ENCODE measurements at regions not wholly inside any gene's neighbourhood (a gene's known extent, or its start where the extent isn't known, plus 50 kb on each side); places are given as distances from the start of the nearest gene placed in this dataset.

DNA sequence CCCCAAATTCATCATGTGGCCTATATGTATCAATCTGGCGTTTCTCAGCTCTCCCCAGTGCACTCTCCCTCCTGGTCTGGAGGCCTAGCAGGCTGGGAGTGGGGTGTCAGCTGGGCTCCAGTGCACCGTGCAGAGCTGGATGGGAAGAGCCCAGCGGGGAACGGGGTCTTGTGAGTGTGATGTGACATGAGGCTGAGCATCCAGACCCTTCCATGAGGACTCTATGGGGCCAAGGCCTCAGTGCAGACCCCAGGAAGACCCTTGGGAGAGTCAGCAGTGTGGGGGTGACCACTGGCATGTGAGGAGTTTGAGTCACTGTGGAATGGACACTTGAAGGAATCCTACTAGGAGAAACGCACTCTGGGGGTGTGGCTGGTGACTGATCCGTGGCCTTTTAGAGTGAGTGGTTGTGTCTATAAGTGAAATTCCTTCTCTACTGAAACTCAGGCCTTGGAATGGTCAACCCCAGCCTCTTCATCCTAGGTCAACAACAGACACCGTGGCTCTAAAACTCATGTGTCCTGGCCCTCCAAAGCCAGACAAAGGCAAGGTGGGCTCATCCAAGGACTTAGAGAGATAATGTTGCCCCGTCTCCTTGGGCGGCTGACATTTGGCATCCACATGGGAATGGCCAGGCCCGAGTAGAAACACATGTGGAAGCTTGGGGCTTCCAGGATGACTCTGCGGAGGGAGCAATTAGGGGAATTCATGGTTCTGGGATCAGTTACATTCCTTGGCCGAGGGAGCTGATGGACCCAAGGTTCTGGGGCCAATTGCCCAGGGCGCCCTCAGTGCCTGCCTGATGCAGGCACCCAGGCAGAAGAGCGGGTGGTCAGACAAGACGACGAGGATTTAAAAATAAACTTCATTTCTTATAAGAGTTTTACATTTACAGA lies 156.0 kb upstream of the TWIST2 start:
- DNase-seq: no peak

DNA sequence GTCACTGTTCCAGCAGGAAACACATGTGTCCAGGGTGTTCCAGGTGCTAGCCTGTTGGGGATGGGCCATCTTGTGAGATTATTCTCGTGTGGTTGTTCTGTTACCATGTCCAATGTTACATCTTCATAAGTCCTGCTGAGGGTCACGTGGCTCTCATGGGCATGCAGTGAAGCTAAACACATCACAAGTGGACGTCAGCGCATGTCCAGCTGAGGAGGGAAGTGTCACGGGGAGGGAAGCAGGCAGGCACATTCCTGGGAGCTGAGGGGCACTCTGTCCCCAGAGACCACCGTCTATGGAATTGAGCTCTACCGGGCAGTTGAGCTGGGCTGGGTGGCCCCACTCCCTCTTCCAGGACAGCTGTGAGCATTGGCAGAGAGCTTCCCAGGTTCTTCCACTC lies 155.3 kb upstream of the TWIST2 start:
- no peak for DNase-seq

DNA sequence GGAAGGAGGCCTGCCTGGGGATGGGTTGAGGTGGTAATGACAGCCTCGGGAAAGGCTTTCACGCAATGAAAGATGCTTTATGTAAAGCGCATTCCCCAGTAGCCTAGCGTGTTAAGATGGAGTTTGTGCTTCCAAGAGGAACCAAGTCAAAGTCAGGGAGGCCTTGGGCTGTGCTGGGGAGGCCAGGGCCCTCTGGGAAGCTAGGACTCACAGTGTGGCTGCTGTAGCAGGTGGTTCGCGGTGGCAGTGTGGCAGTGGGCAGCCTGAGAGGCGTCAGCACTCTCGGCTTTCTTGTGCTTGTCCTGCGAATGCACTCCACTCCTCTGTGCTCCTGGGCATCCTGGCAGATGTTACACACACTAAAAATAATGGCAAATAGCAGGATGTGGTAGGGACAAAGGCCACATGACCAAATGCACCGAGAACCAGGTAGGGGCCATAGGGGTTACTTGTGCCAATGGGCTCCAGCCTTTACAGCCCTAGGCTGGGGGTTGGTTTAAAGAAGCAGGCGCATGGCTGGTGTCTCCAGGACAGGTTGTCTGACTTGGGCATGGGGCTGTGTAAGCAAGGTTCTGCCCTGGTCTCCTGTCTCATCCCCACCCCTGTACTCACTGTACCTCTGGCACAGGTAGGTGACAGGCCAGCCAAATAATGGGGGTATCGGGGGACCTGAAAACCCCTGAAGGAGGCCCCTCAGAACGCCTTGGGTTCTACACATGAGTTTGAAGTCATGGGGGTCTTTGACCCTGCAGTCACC lies 154.4 kb upstream of the TWIST2 start:
- no peak for DNase-seq

DNA sequence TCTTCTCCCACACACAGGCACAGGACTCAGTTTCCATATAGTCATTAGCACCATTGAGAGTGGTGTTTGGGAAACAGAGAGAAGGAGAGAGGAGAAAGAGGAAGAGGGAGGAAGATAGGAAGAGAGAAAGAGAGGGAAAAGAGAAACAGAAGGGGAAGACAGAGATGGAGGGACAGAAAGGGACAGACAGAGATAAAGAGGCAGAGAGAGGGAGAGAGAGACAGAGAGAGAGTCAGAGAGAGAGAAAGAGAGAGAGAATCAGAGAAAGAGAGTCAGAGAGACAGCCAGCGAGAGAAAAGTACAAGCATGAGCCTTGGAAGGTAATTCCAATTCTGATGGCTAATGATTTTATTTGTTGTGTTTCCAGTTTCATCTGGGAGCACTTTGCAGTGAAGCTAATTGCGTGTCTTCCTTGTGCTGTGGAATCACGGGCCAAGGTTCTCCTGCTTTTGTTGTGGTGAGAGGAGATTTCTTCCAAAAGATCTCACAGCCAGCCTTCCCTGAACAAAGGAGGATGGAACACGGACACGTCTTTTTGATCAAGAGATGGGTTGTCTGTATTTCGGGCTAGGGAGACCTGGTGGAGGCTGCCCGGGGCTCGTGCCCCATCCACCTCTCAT lies 153.6 kb upstream of the TWIST2 start:
- no peak for DNase-seq

DNA sequence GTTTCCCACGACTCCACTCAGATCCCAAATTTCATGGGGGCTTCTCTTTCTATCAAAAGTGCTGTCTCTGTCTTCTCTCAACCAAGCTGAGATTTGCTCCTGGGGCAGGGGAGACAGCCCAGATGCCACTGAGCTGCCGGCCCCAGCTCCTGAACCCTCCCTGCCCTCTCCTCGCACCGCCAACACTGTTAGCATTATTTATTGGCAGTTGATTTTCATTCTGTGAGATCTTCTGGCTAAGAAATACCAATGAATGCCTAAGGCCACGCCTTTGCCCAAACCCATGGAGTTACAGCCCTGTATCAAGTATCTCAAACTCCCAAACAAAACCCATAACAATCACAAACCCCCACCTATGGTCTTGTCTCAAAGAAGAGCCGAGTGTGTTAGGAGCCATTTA lies 153.0 kb upstream of the TWIST2 start:
- no peak for DNase-seq

DNA sequence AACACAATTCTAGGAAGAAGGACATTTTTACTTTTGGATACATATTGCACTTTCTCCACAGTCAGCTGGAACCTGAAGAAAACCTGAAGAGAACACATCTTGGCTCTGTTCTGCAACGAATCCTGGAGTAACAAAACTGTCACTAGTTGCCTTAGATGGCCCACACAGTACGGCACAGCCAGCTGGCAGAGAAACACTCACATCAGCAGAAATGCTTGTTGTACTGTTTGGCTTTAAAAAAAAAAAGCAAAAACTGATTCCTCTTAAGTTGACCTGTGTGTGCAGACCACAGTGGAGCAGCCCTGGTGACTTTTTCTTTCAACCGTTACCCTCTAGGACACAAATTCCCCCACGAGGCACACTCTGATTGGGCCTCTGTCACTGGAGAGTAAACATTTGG lies 152.3 kb upstream of the TWIST2 start:
- DNase-seq: no peak

DNA sequence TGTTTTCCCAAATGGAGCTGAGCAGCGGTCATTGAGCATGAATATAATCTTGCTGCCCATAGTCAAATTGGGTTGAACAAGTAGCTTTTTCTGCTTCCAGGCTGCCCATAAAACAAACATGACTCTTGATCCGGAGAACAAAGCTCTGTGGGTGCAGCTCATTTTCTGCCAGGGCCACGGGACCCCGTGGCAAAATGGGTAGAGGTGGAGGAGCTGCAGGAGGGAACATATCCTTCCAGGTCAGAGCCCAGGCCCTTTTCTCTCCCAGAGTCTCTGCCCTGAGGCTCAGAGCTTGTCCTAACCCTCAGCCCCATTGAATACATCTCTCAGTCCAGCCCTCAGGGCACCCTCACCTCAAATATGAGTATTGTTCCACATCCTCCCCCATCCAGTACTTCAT lies 151.6 kb upstream of the TWIST2 start:
- no peak for DNase-seq

DNA sequence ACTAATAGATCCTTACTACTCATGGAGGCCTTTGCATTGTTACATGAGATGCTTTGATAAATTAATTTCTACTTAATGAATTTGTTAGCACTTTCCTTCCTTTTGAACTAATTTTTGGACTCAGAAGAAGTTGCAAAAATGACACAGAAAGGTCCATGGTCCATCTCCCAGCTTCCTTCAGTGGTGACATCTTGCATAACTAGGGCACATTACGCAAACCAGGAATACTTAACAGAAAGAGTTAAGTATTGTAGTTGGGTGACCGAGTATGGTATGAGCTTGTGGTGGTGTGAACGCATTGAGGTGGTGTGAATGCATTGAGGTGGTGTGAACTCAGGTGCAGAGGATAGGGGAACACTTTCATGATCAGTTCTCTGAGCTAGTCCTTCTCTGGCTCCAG lies 151.1 kb upstream of the TWIST2 start:
- no peak for DNase-seq

DNA sequence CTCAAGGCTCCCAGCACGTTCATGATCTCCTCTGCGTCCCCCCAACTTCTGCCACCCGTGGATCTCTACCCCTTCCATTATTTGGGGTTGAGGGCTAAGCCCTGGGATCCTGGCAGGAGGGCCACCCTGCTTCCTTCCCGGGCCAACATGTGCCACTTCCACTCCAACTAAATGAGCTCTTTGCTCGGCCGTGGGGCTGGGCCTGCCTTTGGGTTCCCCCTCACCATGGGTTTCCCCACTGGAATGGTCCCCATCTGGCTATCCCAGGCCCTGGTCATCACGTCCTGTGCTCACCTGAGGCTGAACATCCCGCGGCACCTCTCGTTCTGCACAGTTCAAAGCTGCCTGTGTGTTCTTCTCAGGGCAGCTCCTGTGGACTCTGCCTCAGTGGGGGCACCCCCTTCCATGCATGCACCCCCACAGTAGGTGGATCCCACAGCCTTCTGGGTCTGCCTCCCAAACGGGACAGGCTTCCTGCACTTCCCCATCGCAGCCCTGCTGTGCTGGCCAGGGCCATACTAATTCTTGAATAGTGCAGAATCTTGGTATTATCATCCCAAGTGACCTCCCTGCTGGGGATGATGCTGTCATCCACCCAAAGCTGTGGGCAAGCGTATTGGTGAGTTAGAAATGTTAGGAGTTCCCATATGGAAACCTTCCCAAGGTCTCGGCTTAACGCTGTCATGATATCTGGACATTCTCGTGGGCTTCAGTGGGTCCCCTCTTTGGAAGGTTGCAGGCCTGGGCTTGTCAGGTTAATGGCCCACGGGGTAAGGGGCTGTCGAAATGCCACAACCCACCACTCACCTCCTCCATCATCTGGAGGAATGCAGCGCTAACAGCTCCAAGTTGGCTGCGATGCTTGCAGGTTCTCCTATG lies 150.5 kb upstream of the TWIST2 start:
- DNase-seq: no peak

DNA sequence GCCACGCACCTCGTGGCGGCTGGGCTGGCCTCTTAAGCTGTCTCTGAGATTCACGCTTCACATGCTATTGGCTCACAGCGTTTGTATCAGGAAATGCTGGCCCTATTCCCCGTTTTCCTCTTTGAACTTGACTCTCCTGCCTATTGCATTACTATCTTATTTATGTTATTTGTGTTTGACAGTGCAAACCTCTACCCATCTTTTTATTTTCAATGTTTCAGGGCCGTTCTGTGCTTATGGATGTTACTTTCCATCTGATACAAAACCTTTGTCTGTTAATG lies 149.9 kb upstream of the TWIST2 start:
- DNase-seq: no peak

DNA sequence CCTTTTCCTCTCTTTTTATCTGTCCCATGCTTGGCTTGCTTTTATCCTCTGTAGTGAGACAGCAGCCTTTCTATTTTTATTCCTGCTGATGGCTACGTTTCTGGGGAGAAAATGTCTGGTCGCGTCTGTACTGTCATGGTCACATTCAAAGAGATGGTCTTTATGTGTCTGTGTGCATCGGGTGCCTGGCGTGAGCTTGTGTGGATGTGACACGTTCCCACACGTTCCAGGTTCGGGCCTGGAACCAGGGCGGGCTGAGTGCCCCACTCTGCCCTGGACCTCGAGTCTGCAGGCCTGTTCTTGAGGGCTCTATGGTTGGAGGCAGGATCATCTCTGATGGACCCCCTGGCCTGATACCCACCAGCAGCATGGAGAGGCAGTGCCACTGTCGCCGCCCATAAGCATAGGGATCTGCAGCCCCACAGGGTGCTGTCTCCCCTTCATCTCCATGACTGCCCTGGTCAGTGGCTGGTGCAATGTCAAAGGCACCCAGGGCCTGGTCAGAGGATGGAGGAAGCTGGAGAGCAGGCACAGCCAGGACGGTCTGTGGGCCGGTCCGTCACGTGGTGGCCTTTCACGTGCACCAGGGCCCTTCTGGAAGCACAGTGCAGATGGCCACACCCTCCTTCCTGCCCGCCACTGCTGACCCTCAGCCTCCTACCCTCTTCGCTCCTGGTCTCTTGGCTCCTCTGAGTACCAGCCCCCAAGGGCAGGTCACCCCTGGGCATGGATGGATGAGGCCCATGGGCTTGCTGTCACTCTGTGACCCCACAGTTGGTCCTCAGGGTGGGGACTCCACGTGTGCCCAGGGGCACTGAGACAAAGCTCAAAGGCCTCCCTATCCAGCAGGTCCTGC lies 149.2 kb upstream of the TWIST2 start:
- DNase-seq: no peak

DNA sequence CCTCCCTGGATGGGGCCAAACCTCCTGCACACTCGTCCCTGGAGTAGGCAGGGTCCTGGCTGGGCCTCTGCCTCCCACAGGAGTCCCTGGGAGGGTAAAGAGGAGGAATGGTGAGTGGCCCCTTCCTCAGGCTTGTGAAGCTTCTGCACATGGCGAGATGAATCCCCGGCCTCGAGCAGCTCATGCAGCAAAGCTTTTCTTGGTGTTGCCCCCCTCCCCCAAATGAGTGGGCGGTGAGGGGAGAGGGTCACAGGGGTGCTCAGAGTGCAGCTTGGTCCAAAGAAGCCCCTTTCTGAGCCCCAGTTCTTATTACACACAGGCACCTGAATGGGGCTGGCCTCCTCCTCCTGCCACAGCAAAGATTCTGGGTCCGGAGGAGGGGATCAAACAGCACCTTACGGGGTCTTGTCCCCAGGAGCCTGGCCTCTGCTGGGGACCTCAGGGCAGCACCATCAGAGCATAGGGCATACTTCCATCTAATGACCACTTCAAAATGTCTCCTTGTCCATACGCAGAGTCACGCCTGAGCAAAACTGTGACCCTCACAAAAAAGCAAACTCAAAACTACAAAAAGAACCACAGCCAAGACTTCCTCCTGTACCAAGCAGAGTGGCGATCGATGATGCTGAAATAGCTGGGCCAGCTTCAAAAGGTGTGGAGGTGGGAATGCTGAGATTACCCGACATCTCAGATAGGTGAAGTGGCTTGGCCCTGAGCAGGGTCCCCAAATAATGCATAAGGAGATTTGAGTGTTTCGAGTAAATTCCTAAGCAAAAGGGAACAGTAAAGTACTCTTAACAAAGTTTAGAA lies 148.4 kb upstream of the TWIST2 start:
- DNase-seq: no peak

DNA sequence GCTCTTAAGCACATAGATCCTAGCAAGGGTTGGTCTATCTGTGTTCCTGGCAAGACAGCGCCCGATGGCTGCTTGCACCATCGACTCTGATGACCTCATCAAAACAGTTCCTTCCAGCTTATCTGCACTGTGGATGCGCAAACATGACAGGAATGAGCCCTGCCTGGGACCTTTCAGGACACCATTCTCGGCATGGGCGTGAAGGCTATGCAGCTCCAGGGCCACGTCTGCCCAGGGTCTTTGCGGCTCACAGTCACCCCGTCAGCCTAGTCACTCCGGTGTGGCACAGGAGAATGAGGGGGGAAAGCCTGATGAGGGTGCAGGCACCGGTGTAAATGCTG lies 147.8 kb upstream of the TWIST2 start:
- no peak for DNase-seq

DNA sequence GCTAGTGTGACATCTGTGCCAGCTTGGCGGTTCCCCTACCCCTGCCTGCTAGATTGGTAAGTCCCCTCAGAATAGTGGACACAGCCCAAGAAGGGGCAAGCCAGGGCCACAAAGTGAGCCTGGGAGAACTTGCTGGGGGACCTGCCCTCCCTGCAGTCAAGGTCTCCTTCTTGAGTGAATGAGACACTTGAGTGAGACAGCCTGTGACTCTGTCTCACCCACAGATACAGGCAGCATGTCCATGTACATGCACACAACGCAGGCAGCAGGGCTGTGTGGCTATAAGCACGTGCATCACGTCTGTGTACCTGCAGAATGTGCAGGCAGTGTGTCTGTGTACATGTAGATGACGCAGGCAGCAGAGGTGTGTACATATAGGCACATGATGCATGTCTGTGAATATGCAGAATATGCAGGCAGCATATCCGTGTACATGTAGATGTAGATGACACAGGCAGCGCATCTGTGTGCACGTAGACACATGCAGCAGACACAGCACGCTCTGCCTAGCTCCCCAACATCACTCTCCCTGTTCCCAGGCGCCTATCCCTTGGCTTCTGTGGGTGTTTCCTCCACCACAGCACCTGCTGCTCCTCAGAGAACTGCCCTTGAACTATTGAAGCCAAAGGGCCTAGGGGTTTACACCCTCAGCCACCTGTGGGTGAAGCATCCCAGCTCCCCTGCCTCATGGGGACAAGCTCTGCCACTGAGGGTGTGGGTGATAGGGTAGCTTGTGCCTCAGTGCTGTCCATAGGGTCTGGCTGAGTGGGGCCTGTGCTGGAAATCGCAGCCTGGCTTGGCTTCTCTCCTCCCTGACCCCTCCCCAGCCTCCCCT lies 147.2 kb upstream of the TWIST2 start:
- no peak for DNase-seq

DNA sequence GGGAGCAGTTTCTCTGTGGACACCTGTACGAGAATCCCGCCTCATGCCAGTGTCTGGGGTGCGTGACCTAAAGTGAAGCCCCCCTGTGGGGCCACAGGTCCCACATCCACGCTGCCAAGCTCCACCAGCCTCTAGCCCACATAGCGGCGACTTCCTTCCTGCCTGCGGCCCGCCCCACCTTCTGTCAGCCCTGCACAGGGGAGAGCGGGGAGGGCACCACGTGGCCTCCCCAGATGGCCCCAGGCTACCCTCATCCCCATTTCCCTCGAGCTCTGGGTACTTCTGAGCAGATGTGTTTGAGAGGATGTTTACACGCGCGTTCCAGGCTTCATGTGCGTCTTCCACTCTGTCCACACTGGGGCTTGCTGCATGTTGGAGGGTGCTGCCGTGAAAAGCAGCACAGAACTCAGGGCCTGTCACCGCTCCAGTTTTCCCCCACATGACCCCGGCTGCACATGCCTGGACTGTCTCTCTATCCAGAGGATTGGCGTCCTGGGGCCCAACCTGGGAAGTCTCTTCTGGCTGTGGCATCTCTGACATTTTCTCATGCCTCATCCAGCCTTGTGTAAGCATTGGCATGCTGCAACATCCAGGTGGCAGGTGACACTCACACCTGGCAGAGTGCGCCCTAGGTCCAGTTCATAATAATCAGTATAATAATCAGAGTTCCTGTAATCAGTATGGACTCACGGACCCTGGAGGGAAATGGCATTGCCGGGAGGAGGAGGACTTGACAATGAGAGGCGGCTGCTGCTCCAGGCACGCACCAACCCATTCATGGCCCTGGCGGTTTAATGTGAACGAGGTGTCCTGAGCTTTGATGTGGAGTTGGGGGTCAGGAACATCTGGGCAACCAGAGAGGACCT lies 146.3 kb upstream of the TWIST2 start:
- DNase-seq: no peak

DNA sequence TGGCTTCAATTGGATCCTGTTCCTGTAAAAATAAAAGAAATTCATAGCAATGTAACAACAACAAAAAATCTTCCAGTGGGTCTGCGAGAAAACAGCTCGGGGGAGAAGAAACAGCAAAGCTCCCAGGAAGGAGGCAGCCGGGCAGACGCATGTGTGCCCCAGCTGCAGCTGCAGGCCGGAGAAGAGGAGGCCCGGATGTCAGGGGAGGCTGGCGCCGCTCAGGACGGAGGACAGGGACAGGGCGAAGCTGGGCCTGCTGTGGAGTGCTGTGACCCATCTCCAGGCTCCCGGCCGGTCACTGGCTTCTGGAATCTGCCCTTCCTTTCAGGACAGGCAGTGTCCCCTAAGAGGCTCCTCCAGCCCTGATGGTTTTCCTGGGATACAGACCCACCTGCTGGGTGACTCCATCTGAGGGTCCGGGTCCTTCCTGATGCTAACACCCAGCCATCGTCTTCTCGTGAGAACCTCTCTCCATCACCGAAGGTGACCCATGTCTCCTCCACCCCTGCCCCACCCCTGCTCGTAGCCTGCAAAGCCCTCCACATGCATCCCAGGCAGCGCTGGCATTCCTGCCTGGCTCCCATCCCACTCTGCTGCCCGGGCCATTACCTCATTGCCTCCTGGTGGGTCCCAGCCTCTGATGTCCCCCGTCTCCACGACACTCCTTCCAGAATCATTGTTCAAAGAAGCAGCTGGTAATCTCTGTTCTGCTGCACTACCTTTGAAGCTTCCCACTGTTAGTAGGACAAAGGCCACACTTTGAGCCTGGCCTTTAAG lies 145.4 kb upstream of the TWIST2 start:
- no peak for DNase-seq

DNA sequence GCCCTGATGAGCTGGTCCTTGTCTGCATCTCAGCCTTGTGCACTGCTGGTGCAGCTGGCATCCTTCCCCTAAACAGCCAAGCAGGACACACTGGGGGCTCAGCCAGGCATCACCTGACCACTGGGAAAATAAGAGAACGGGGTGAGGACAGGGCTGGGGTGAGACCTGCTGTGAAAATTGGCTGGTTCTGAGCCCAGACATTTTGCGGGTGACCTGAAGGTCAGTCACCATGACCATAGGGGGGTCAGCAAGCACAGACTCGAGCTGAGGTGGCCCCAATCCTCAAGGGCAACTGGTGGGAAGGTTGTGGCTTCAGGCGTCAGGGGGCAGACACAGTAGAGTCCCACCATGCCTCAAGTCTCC lies 144.9 kb upstream of the TWIST2 start:
- no peak for DNase-seq

DNA sequence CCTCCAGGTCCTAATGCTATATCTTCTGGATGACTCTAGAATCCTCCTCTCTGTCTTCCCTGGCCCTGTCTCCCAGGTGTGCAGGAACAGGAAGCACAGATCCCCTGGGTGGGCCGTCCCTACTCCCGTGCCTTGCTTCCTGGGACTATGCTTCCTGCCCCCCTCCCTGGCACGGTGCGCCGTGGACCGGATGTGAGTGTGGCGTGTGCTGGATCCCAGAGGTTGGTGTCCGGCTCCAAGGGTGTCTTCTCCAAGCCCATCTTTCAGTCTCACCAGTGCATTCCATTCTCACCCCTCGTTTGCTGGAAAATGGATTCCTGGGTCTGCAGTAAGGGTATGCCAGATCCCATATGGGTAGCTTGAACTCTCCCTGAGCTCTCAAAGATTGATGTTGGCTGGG lies 144.4 kb upstream of the TWIST2 start:
- DNase-seq: no peak

Measured in NCI-H1048 (cell line).